A549 (cell line): ENCODE measurements at regions not wholly inside any gene's neighbourhood (a gene's known extent, or its start where the extent isn't known, plus 50 kb on each side); places are given as distances from the start of the nearest gene placed in this dataset.
A peak's percentile ranks its signal among the peaks of the same experiment; 100 is the strongest.

Source experiments
- CBX8 ChIP-seq: fragments of 200-600 bp; sonication (generic); IDR thresholded peaks from 2 replicates; pipeline ENCODE4 v1.6.1; 2016
- KDM5A ChIP-seq: fragments of 200-600 bp; sonication (generic); IDR thresholded peaks from 2 replicates; pipeline ENCODE4 v1.6.1; 2016; ENCODE audit warnings: antibody characterized with exemption, mild to moderate bottlenecking
- MAZ ChIP-seq: fragments of 150-350 bp; IDR thresholded peaks from 2 replicates; pipeline ENCODE4 v1.6.1; 2014; ENCODE audit warnings: antibody characterized with exemption, low read depth, low read length, borderline replicate concordance
- POLR2A ChIP-seq: IDR thresholded peaks from 2 replicates; pipeline ENCODE4 v1.6.1; 2012; ENCODE audit warnings: mild to moderate bottlenecking, low read length
- TF ChIP-seq, protein P1 (sequence below): IDR thresholded peaks from 2 replicates; pipeline ENCODE4 v1.6.1; 2012; ENCODE audit warnings: low read depth, borderline replicate concordance
- TF ChIP-seq, protein P2 (sequence below): IDR thresholded peaks from 2 replicates; pipeline ENCODE4 v1.6.1; 2012
- TF ChIP-seq, protein P3 (sequence below): fragments of >200 bp; sonication (Bioruptor Twin); formaldehyde crosslinking; IDR thresholded peaks from 3 replicates; pipeline ENCODE4 v1.5.1; 2016

DNA sequence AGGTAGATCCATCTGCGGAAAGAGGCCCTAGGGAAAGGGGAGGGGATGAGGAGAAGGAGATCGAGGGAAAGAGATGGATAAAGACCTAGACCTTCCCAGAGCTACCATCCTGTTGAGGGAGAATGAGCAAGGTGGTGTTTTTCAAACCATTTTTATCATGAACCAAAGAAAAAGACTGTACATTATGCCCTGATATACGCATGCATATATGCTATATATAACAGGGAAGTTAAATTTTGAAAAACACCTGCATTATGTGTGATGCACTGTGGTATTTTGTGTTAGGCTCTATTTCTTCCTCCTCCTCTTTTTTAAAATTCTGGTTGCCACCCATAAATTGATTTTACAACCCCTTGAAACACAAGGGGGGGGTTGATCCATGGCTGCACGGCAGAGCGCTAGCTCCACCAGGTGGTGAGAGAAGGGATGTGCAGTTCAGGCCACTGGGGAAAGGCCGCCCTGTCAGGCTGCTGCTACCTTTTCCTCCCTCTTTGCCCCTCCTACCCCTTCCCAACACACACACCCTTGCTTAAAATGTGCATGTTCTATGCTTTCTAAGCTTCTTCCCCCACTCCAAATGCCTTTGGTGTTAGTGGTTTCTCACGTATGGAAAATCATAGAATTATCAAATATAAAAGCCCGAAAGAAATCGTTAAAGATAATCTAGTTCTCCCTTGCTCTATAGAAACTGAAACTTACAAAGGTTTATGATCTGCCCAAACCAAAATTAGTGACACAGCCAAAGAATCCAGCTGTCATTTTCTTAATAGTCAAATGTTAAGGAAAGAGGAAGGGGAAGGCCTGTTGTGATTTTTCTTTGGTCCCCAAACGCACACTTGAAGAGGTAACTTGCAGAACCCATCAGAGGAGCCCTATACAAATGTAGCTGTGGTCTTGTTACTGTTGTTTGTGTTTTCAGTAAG, 262.0 kb upstream of the UMPS start:
- TF ChIP-seq, protein P1, sequence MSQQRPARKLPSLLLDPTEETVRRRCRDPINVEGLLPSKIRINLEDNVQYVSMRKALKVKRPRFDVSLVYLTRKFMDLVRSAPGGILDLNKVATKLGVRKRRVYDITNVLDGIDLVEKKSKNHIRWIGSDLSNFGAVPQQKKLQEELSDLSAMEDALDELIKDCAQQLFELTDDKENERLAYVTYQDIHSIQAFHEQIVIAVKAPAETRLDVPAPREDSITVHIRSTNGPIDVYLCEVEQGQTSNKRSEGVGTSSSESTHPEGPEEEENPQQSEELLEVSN: no peak
- TF ChIP-seq, protein P2, sequence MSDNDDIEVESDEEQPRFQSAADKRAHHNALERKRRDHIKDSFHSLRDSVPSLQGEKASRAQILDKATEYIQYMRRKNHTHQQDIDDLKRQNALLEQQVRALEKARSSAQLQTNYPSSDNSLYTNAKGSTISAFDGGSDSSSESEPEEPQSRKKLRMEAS: no peak
- TF ChIP-seq, protein P3, sequence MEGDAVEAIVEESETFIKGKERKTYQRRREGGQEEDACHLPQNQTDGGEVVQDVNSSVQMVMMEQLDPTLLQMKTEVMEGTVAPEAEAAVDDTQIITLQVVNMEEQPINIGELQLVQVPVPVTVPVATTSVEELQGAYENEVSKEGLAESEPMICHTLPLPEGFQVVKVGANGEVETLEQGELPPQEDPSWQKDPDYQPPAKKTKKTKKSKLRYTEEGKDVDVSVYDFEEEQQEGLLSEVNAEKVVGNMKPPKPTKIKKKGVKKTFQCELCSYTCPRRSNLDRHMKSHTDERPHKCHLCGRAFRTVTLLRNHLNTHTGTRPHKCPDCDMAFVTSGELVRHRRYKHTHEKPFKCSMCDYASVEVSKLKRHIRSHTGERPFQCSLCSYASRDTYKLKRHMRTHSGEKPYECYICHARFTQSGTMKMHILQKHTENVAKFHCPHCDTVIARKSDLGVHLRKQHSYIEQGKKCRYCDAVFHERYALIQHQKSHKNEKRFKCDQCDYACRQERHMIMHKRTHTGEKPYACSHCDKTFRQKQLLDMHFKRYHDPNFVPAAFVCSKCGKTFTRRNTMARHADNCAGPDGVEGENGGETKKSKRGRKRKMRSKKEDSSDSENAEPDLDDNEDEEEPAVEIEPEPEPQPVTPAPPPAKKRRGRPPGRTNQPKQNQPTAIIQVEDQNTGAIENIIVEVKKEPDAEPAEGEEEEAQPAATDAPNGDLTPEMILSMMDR: peak; percentile 93
- TF ChIP-seq CBX8 (no peak), KDM5A (no peak), POLR2A (no peak), MAZ (no peak)
